HCT116 (cell line): ENCODE measurements at regions not wholly inside any gene's neighbourhood (a gene's known extent, or its start where the extent isn't known, plus 50 kb on each side); places are given as distances from the start of the nearest gene placed in this dataset.

Experiments used
- ATAC-seq: fragments of 200-7000 bp; cut with Tn5 transposase; 2 replicates; pipeline ENCODE4 v1.9.1; 2020; ENCODE audit warnings: mild to moderate bottlenecking, moderate library complexity
- BruUV-seq: library from RNA; stranded (reverse); fragments of 400-500 nt; replicated peaks from 2 replicates; lab custom pipeline; 2021; lab: Mats Ljungman, UMichigan
- CTCF ChIA-PET: fragments of 300-600 bp; sonication (Branson Sonifier 250); formaldehyde crosslinking; loops from one replicate; lab custom pipeline; 2021; ENCODE audit warnings: antibody characterized with exemption; lab: Charles Lee
- POLR2A ChIA-PET: fragments of 300-600, 350-600 bp; sonication (Branson Sonifier 250); formaldehyde crosslinking; loops from one replicate; lab custom pipeline; 2021; ENCODE audit warnings: antibody characterized with exemption; lab: Charles Lee
- RAD21 ChIA-PET, 2 experiments: fragments of 300-600 bp; sonication (Branson Sonifier 250); formaldehyde crosslinking; loops; one replicate each; lab custom pipeline; 2023; ENCODE audit warnings: low total read pairs in 2 of 2; ENCODE audit not compliant: uncharacterized antibody in 2 of 2, unreplicated experiment in 2 of 2, low non-redundant PET in 1 of 2; lab: Charles Lee
- DNase-seq: peaks from one replicate; pipeline ENCODE4 v3.0.0-alpha.2; 2010; ENCODE audit warnings: low read depth, low spot score
- H2AFZ ChIP-seq: fragments of 200-600 bp; shearing (Covaris generic), sonication (generic); 2 replicates; pipeline ENCODE4 v1.6.1; 2017; ENCODE audit warnings: low read depth, mixed run types, mixed read lengths, antibody characterized with exemption, low read length; ENCODE audit not compliant: poor library complexity, severe bottlenecking
- H3K27ac ChIP-seq: 2 replicates; pipeline ENCODE4 v1.5.1; 2012; ENCODE audit warnings: low read depth, low read length
- H3K27me3 ChIP-seq: fragments of 200-600 bp; sonication (generic); 2 replicates; pipeline ENCODE4 v1.6.1; 2016; ENCODE audit warnings: mixed run types, low read length, mixed read lengths; ENCODE audit not compliant: insufficient read depth
- H3K36me3 ChIP-seq, 2 experiments: fragments of 200-500 bp in 1 of 2; fragments of 200-600 bp in 1 of 2; sonication (Bioruptor generic) in 1 of 2; sonication (generic) in 1 of 2; 2 replicates each; pipeline versions ENCODE4 v1.5.1 to v1.6.1; 2014 to 2016; ENCODE audit warnings: low read length in 2 of 2, inconsistent platforms in 1 of 2, mixed read lengths in 1 of 2, mixed run types in 1 of 2; ENCODE audit not compliant: insufficient read depth in 2 of 2, control insufficient read depth in 1 of 2
- H3K4me1 ChIP-seq, 2 experiments: fragments of 200-600 bp in 1 of 2; sonication (generic) in 1 of 2; 2 replicates each; pipeline versions ENCODE4 v1.5.1 to v1.6.1; 2012 to 2017; ENCODE audit warnings: low read length in 2 of 2, inconsistent platforms in 1 of 2, mild to moderate bottlenecking in 1 of 2, mixed read lengths in 1 of 2, mixed run types in 1 of 2, moderate library complexity in 1 of 2; ENCODE audit not compliant: insufficient read depth in 2 of 2, control insufficient read depth in 1 of 2
- H3K4me2 ChIP-seq: fragments of 200-600 bp; sonication (generic); 2 replicates; pipeline ENCODE4 v1.6.1; 2017; ENCODE audit warnings: mixed run types, low read length, mixed read lengths
- H3K4me3 ChIP-seq, 2 experiments: fragments of 200-600 bp in 1 of 2; sonication (generic) in 1 of 2; replicated peaks in 1 of 2; 2 replicates each; pipeline ENCODE4 v1.5.1; 2011 to 2016; ENCODE audit warnings: low read length in 2 of 2, control low read depth in 1 of 2, low read depth in 1 of 2, mild to moderate bottlenecking in 1 of 2, mixed read lengths in 1 of 2, mixed run types in 1 of 2
- H3K79me2 ChIP-seq: fragments of 200-600 bp; sonication (generic); 2 replicates; pipeline ENCODE4 v1.6.1; 2017; ENCODE audit warnings: mild to moderate bottlenecking, mixed run types, low read length, moderate library complexity, mixed read lengths; ENCODE audit not compliant: insufficient read depth
- H3K9ac ChIP-seq: fragments of 200-600 bp; sonication (generic); 2 replicates; pipeline ENCODE4 v1.6.1; 2016; ENCODE audit warnings: low read length, mixed read lengths
- H3K9me2 ChIP-seq: fragments of 200-600 bp; sonication (generic), shearing (Covaris generic); 2 replicates; pipeline ENCODE4 v1.6.1; 2017; ENCODE audit warnings: mixed run types, mild to moderate bottlenecking, moderate library complexity; ENCODE audit not compliant: insufficient read depth
- H3K9me3 ChIP-seq, 2 experiments: fragments of 200-500 bp in 1 of 2; fragments of 200-600 bp in 1 of 2; sonication (Bioruptor generic) in 1 of 2; sonication (generic) in 1 of 2; 2 replicates each; pipeline ENCODE4 v1.6.1; 2014 to 2017; ENCODE audit warnings: low read length in 2 of 2, mixed read lengths in 2 of 2, inconsistent platforms in 1 of 2, low read depth in 1 of 2, mild to moderate bottlenecking in 1 of 2, mixed run types in 1 of 2, moderate library complexity in 1 of 2; ENCODE audit not compliant: control insufficient read depth in 1 of 2, insufficient read depth in 1 of 2
- H4K20me1 ChIP-seq: fragments of 200-600 bp; sonication (generic), shearing (Covaris generic); 2 replicates; pipeline ENCODE4 v1.6.1; 2017; ENCODE audit warnings: mixed run types, mild to moderate bottlenecking, moderate library complexity; ENCODE audit not compliant: insufficient read depth
- CBX3 ChIP-seq: IDR thresholded peaks from 2 replicates; pipeline ENCODE4 v1.6.1; 2012; ENCODE audit warnings: low read depth
- ELF1 ChIP-seq: IDR thresholded peaks from 2 replicates; pipeline ENCODE4 v1.6.1; 2012; ENCODE audit warnings: low read depth, borderline replicate concordance
- EZH2 ChIP-seq: fragments of 200-600 bp; sonication (generic); IDR thresholded peaks from 2 replicates; pipeline ENCODE4 v1.6.1; 2017; ENCODE audit warnings: antibody characterized with exemption, mixed run types
- EZH2phosphoT487 ChIP-seq: fragments of 200-600 bp; IDR thresholded peaks from 2 replicates; pipeline ENCODE4 v1.6.1; 2018; ENCODE audit warnings: antibody characterized with exemption, borderline replicate concordance
- JUND ChIP-seq: IDR thresholded peaks from 2 replicates; pipeline ENCODE4 v1.6.1; 2012
- POLR2A ChIP-seq: IDR thresholded peaks from 2 replicates; pipeline ENCODE4 v1.7.0; 2011; ENCODE audit warnings: borderline replicate concordance; ENCODE audit not compliant: insufficient read depth, insufficient read length; ENCODE audit errors: extremely low read depth
- RAD21 ChIP-seq: IDR thresholded peaks from 2 replicates; pipeline ENCODE4 v1.6.1; 2012; ENCODE audit warnings: low read depth, mild to moderate bottlenecking
- SIN3A ChIP-seq: IDR thresholded peaks from 2 replicates; pipeline ENCODE4 v1.6.1; 2012; ENCODE audit warnings: low read depth
- TCF7L2 ChIP-seq: IDR thresholded peaks from 2 replicates; pipeline ENCODE4 v1.7.0; 2011; ENCODE audit warnings: borderline replicate concordance, inconsistent platforms; ENCODE audit not compliant: insufficient read depth, insufficient read length; ENCODE audit errors: extremely low read depth
- YY1 ChIP-seq: IDR thresholded peaks from 2 replicates; pipeline ENCODE4 v1.6.1; 2011; ENCODE audit warnings: low read length, low read depth, moderate library complexity, mild to moderate bottlenecking; ENCODE audit not compliant: insufficient replicate concordance; ENCODE audit errors: extremely low read depth
- ZFX ChIP-seq: fragments of 450-650 bp; IDR thresholded peaks from 2 replicates; pipeline ENCODE4 v1.6.1; 2017
- ZNF274 ChIP-seq: fragments of 200-500 bp; sonication (Bioruptor generic); IDR thresholded peaks from 2 replicates; pipeline ENCODE4 v1.6.1; 2014; ENCODE audit warnings: mild to moderate bottlenecking, low read depth, low read length, inconsistent platforms
- intact Hi-C: fragments of 100-400 bp; cut with micrococcal nuclease; formaldehyde crosslinking; loops from 2 replicates; pipeline ENCODE4 v1.10.0; 2022
- TF ChIP-seq, protein P1 (sequence below): IDR thresholded peaks from 2 replicates; pipeline ENCODE4 v1.6.1; 2012; ENCODE audit warnings: low read depth
- TF ChIP-seq, protein P2 (sequence below), 3 experiments: fragments of 200-600 bp in 1 of 3; sonication (generic) in 1 of 3; IDR thresholded peaks in 2 of 3; conservative IDR thresholded peaks in 1 of 3; 2 replicates each; pipeline ENCODE4 v1.5.1; 2012 to 2017; ENCODE audit warnings: low read depth in 2 of 3, low read length in 2 of 3, antibody characterized with exemption in 1 of 3, borderline replicate concordance in 1 of 3, control low read depth in 1 of 3, mild to moderate bottlenecking in 1 of 3, mixed read lengths in 1 of 3, mixed run types in 1 of 3, moderate library complexity in 1 of 3; ENCODE audit not compliant: insufficient read depth in 1 of 3

DNA sequence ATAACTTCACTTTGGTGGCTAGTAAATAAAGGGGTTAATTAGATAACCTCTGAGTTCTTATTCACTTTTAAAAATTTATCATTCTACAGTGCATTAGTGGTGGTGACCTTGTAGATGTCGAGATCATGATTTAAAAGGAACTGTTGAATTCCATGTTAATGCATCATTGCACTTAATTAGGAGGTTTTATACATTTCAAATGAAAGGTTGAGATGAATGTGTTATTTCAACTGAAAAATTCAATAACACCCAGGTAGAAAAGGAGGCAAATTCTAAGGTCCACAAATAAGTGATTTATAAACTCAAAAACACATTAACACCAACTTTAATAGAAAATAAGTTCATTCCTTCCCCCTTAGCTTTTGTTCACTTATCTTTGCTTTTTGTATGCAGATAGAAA lies 58.3 kb upstream of the TMEM170B start (continued):
- TF ChIP-seq, protein P1, sequence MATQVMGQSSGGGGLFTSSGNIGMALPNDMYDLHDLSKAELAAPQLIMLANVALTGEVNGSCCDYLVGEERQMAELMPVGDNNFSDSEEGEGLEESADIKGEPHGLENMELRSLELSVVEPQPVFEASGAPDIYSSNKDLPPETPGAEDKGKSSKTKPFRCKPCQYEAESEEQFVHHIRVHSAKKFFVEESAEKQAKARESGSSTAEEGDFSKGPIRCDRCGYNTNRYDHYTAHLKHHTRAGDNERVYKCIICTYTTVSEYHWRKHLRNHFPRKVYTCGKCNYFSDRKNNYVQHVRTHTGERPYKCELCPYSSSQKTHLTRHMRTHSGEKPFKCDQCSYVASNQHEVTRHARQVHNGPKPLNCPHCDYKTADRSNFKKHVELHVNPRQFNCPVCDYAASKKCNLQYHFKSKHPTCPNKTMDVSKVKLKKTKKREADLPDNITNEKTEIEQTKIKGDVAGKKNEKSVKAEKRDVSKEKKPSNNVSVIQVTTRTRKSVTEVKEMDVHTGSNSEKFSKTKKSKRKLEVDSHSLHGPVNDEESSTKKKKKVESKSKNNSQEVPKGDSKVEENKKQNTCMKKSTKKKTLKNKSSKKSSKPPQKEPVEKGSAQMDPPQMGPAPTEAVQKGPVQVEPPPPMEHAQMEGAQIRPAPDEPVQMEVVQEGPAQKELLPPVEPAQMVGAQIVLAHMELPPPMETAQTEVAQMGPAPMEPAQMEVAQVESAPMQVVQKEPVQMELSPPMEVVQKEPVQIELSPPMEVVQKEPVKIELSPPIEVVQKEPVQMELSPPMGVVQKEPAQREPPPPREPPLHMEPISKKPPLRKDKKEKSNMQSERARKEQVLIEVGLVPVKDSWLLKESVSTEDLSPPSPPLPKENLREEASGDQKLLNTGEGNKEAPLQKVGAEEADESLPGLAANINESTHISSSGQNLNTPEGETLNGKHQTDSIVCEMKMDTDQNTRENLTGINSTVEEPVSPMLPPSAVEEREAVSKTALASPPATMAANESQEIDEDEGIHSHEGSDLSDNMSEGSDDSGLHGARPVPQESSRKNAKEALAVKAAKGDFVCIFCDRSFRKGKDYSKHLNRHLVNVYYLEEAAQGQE: no peak
- TF ChIP-seq POLR2A: no peak
- TF ChIP-seq ZFX: no peak
- no peak for TF ChIP-seq EZH2phosphoT487

DNA sequence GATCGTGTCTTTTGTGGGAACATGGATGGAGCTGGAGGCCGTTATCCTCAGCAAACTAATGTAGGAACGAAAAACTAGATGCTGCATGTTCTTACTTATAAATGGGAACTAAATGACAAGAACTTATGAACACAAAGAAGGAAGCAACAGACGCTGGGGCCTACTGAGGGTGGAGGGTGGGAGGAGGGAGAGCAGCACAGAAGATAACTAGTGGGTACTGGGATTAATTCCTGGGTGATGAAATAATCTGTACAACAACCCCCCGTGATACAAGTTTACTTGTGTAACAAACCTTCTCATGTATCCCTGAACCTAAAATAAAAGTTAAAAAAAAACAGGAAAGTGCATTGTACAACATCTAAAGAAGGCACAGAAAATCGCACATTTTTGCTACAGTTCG lies 59.0 kb upstream of the TMEM170B start:
- intact Hi-C loops: no loop called here
- Histone ChIP-seq H3K4me1 (no peaks in the 10 kb centered on the region), H3K36me3 (no peaks in the 10 kb centered on the region), H4K20me1 (no peaks in the 10 kb centered on the region), H3K9ac (no peak overlapping the region), H3K27me3 (peaks cover 3% of the 10 kb centered on the region; the same call in 1 of the 2 replicates), H3K9me3 (no peaks in the 10 kb centered on the region), H3K4me2 (no peak overlapping the region), H3K27ac (no peak overlapping the region), H3K9me2 (no peaks in the 10 kb centered on the region), H3K79me2 (no peaks in the 10 kb centered on the region), H3K4me3 (no peak overlapping the region), H2AFZ (no peak overlapping the region)
- POLR2A ChIA-PET: no interaction called here
- TF ChIP-seq, protein P2, sequence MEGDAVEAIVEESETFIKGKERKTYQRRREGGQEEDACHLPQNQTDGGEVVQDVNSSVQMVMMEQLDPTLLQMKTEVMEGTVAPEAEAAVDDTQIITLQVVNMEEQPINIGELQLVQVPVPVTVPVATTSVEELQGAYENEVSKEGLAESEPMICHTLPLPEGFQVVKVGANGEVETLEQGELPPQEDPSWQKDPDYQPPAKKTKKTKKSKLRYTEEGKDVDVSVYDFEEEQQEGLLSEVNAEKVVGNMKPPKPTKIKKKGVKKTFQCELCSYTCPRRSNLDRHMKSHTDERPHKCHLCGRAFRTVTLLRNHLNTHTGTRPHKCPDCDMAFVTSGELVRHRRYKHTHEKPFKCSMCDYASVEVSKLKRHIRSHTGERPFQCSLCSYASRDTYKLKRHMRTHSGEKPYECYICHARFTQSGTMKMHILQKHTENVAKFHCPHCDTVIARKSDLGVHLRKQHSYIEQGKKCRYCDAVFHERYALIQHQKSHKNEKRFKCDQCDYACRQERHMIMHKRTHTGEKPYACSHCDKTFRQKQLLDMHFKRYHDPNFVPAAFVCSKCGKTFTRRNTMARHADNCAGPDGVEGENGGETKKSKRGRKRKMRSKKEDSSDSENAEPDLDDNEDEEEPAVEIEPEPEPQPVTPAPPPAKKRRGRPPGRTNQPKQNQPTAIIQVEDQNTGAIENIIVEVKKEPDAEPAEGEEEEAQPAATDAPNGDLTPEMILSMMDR (IDR thresholded peaks at IDR 0.05 in 2 of 3, conservative IDR thresholded peaks at IDR 0.05 in 1 of 3; ENCODE audit: borderline replicate concordance in 1 of 3, insufficient read depth in 1 of 3, low read depth in 2 of 3, low read length in 2 of 3): no peak
- TF ChIP-seq YY1: no peak
- no peak for TF ChIP-seq TCF7L2
- TF ChIP-seq ZNF274: no peak
- TF ChIP-seq, protein P1: no peak
- no peak for TF ChIP-seq EZH2
- no peak for TF ChIP-seq RAD21
- no peak for TF ChIP-seq ELF1
- TF ChIP-seq JUND: no peak
- no peak for TF ChIP-seq CBX3
- no peak for TF ChIP-seq SIN3A
- TF ChIP-seq ZFX: no peak
- ATAC-seq: no peak
- no TSS peak for BruUV-seq
- RAD21 ChIA-PET: no interaction called here
- no peak for DNase-seq
- CTCF ChIA-PET: no interaction called here
